H1 (cell line): ENCODE measurements at regions not wholly inside any gene's neighbourhood (a gene's known extent, or its start where the extent isn't known, plus 50 kb on each side); places are given as distances from the start of the nearest gene placed in this dataset.

ENCODE experiments used
- CTCF ChIA-PET: fragments of 300-600 bp; sonication (Branson Sonifier 250); formaldehyde crosslinking; loops from one replicate; lab custom pipeline; 2021; ENCODE audit not compliant: partially characterized antibody; lab: Charles Lee
- POLR2A ChIA-PET: fragments of 300-600 bp; sonication (Branson Sonifier 250); formaldehyde crosslinking; loops from one replicate; lab custom pipeline; 2021; ENCODE audit warnings: inconsistent platforms; ENCODE audit not compliant: partially characterized antibody; lab: Charles Lee
- DNase-seq, 2 experiments: peaks; one replicate each; pipeline versions ENCODE4 v3.0.0 to v3.0.0-alpha.2; 2010 to 2022; ENCODE audit warnings: low spot score in 2 of 2, low read depth in 1 of 2, mixed read lengths in 1 of 2
- FAIRE-seq: peaks from 2 replicates; lab custom pipeline; 2011; peaks lifted over from hg19 to GRCh38; lab: Jason Lieb, UNC
- H2AFZ ChIP-seq: 2 replicates; pipeline ENCODE4 v1.8.1; 2012; ENCODE audit warnings: low read length, inconsistent platforms
- H2AK5ac ChIP-seq: 2 replicates; pipeline ENCODE4 v1.6.1; 2013; ENCODE audit warnings: low read depth, low read length
- H2BK120ac ChIP-seq: replicated peaks from 2 replicates; pipeline ENCODE3; 2013; ENCODE audit warnings: low read depth, low read length, inconsistent platforms
- H2BK12ac ChIP-seq: 2 replicates; pipeline ENCODE4 v1.6.1; 2013; ENCODE audit warnings: low read depth, low read length
- H2BK15ac ChIP-seq: 2 replicates; pipeline ENCODE4 v1.6.1; 2013; ENCODE audit warnings: low read length
- H2BK20ac ChIP-seq: 2 replicates; pipeline ENCODE4 v1.6.1; 2013; ENCODE audit warnings: low read length
- H2BK5ac ChIP-seq: 2 replicates; pipeline ENCODE4 v1.6.1; 2013; ENCODE audit warnings: low read depth, low read length
- H3K14ac ChIP-seq: 2 replicates; pipeline ENCODE4 v1.6.1; 2013; ENCODE audit warnings: inconsistent platforms; ENCODE audit not compliant: insufficient read length
- H3K18ac ChIP-seq: 2 replicates; pipeline ENCODE4 v1.6.1; 2013; ENCODE audit warnings: low read length; ENCODE audit errors: extremely low read depth
- H3K23ac ChIP-seq: 2 replicates; pipeline ENCODE4 v1.6.1; 2013; ENCODE audit warnings: inconsistent platforms; ENCODE audit not compliant: insufficient read length
- H3K23me2 ChIP-seq: 2 replicates; pipeline ENCODE4 v1.6.1; 2013; ENCODE audit warnings: low read depth, low read length
- H3K27ac ChIP-seq: 2 replicates; pipeline ENCODE4 v1.6.1; 2011; ENCODE audit warnings: low read depth, low read length, inconsistent platforms
- H3K27me3 ChIP-seq, 4 experiments: replicated peaks in 1 of 4; 1 replicate in 1 of 4; 2 replicates in 3 of 4; pipeline versions ENCODE4 v1.6.1 to v1.8.1; 2011 to 2013; ENCODE audit warnings: low read length in 3 of 4, mild to moderate bottlenecking in 3 of 4, inconsistent platforms in 2 of 4, mixed read lengths in 2 of 4, moderate library complexity in 1 of 4; ENCODE audit not compliant: control insufficient read depth in 3 of 4, insufficient read depth in 3 of 4; ENCODE audit errors: extremely low read depth in 1 of 4
- H3K36me3 ChIP-seq, 4 experiments: 2 replicates each; pipeline versions ENCODE4 v1.6.1 to v1.8.1; 2011 to 2013; ENCODE audit warnings: mild to moderate bottlenecking in 4 of 4, low read length in 3 of 4, moderate library complexity in 2 of 4, control low read depth in 1 of 4, inconsistent platforms in 1 of 4; ENCODE audit not compliant: insufficient read depth in 4 of 4, control insufficient read depth in 2 of 4
- H3K4ac ChIP-seq: replicated peaks from 2 replicates; pipeline ENCODE3; 2013; ENCODE audit warnings: low read length, low read depth, mixed read lengths, inconsistent platforms; ENCODE audit not compliant: insufficient read length
- H3K4me1 ChIP-seq, 4 experiments: replicated peaks in 1 of 4; 1 replicate in 1 of 4; 2 replicates in 3 of 4; pipeline versions ENCODE4 v1.6.1 to v1.8.1; 2011 to 2013; ENCODE audit warnings: low read length in 3 of 4, inconsistent platforms in 2 of 4, mixed read lengths in 1 of 4; ENCODE audit not compliant: insufficient read depth in 4 of 4, control insufficient read depth in 3 of 4
- H3K4me2 ChIP-seq, 2 experiments: 2 replicates each; pipeline versions ENCODE4 v1.6.1 to v1.8.1; 2011 to 2013; ENCODE audit warnings: low read depth in 2 of 2, low read length in 2 of 2, control low read depth in 1 of 2, inconsistent platforms in 1 of 2, mild to moderate bottlenecking in 1 of 2; ENCODE audit not compliant: insufficient read depth in 1 of 2
- H3K4me3 ChIP-seq, 4 experiments: fragments of 200-600, 300-600 bp in 1 of 4; sonication (generic), shearing (Covaris generic), sonication (Bioruptor Twin) in 1 of 4; 2 replicates each; pipeline versions ENCODE4 v1.5.1 to v1.8.1; 2011 to 2016; ENCODE audit warnings: low read length in 4 of 4, low read depth in 3 of 4, control low read depth in 2 of 4, inconsistent platforms in 2 of 4, mild to moderate bottlenecking in 2 of 4, mixed read lengths in 1 of 4, moderate library complexity in 1 of 4; ENCODE audit not compliant: insufficient read depth in 2 of 4; ENCODE audit errors: extremely low read depth in 1 of 4
- H3K56ac ChIP-seq: replicated peaks from 2 replicates; pipeline ENCODE3; 2013; ENCODE audit warnings: low read depth, mild to moderate bottlenecking, mixed read lengths, low read length, inconsistent platforms; ENCODE audit not compliant: insufficient read length
- H3K79me1 ChIP-seq: 2 replicates; pipeline ENCODE4 v1.6.1; 2013; ENCODE audit warnings: low read depth, low read length, control low read depth
- H3K79me2 ChIP-seq, 2 experiments: 2 replicates each; pipeline versions ENCODE4 v1.6.1 to v1.8.1; 2012 to 2013; ENCODE audit warnings: low read length in 2 of 2, mild to moderate bottlenecking in 2 of 2, inconsistent platforms in 1 of 2; ENCODE audit not compliant: insufficient read depth in 2 of 2, control insufficient read depth in 1 of 2
- H3K9ac ChIP-seq, 4 experiments: replicated peaks in 1 of 4; 1 replicate in 1 of 4; 2 replicates in 3 of 4; pipeline versions ENCODE4 v1.6.1 to v1.8.1; 2011 to 2013; ENCODE audit warnings: low read depth in 3 of 4, low read length in 3 of 4, control low read depth in 2 of 4, mild to moderate bottlenecking in 2 of 4, moderate library complexity in 2 of 4, inconsistent platforms in 1 of 4; ENCODE audit errors: extremely low read depth in 1 of 4
- H3K9me3 ChIP-seq, 2 experiments: 2 replicates each; pipeline versions ENCODE4 v1.6.1 to v1.8.1; 2012 to 2013; ENCODE audit warnings: mild to moderate bottlenecking in 2 of 2, moderate library complexity in 2 of 2, control low read depth in 1 of 2, inconsistent platforms in 1 of 2, low read depth in 1 of 2, low read length in 1 of 2, mixed read lengths in 1 of 2; ENCODE audit not compliant: insufficient read depth in 2 of 2
- H4K20me1 ChIP-seq, 2 experiments: replicated peaks in 1 of 2; 2 replicates each; pipeline versions ENCODE3 to v1.8.1; 2011 to 2013; ENCODE audit warnings: inconsistent platforms in 2 of 2, low read length in 2 of 2, mild to moderate bottlenecking in 1 of 2; ENCODE audit not compliant: insufficient read depth in 2 of 2, control insufficient read depth in 1 of 2
- H4K5ac ChIP-seq: 2 replicates; pipeline ENCODE4 v1.6.1; 2013; ENCODE audit warnings: low read length, low read depth, mixed read lengths, inconsistent platforms; ENCODE audit not compliant: insufficient read length
- H4K8ac ChIP-seq: 2 replicates; pipeline ENCODE4 v1.8.0; 2013; ENCODE audit warnings: mild to moderate bottlenecking, moderate library complexity, low read length, inconsistent platforms; ENCODE audit not compliant: insufficient read depth; ENCODE audit errors: extremely low read depth
- H4K91ac ChIP-seq: replicated peaks from 2 replicates; pipeline ENCODE3; 2013; ENCODE audit warnings: low read length, mixed read lengths, inconsistent platforms; ENCODE audit not compliant: insufficient read length
- CBX5 ChIP-seq: fragments of 300-800, 300-1000 bp; sonication (generic); IDR thresholded peaks from 2 replicates; pipeline ENCODE4 v1.7.1; 2016; ENCODE audit warnings: antibody characterized with exemption, low read length, low read depth
- CBX8 ChIP-seq: fragments of 300-800, 300-1000 bp; sonication (generic); IDR thresholded peaks from 2 replicates; pipeline ENCODE4 v1.7.1; 2016; ENCODE audit warnings: low read depth, low read length, borderline replicate concordance
- CHD1 ChIP-seq: IDR thresholded peaks from 2 replicates; pipeline ENCODE4 v1.6.1; 2012; ENCODE audit warnings: low read depth, low read length, improper control_type of control experiment
- HDAC6 ChIP-seq: IDR thresholded peaks from one replicate; pipeline ENCODE4 v1.7.1; 2012; ENCODE audit warnings: low read depth, mild to moderate bottlenecking, inconsistent platforms, low read length, moderate library complexity
- KDM5A ChIP-seq: fragments of 200-600 bp; IDR thresholded peaks from 2 replicates; pipeline ENCODE4 v1.7.1; 2012; ENCODE audit warnings: mild to moderate bottlenecking, low read length, inconsistent platforms, mixed read lengths
- POLR2AphosphoS5 ChIP-seq: IDR thresholded peaks from 2 replicates; pipeline ENCODE4 v1.6.1; 2011; ENCODE audit warnings: low read depth, low read length
- RBBP5 ChIP-seq: IDR thresholded peaks from 2 replicates; pipeline ENCODE4 v1.7.1; 2012; ENCODE audit warnings: low read depth, mild to moderate bottlenecking, inconsistent platforms, low read length, moderate library complexity, borderline replicate concordance
- SIN3A ChIP-seq, 2 experiments: IDR thresholded peaks in 1 of 2; conservative IDR thresholded peaks in 1 of 2; 2 replicates each; pipeline ENCODE4 v1.6.1; 2011 to 2012; ENCODE audit warnings: low read length in 2 of 2, improper control_type of control experiment in 1 of 2, low read depth in 1 of 2, mild to moderate bottlenecking in 1 of 2
- SP2 ChIP-seq: IDR thresholded peaks from 2 replicates; pipeline ENCODE4 v1.6.1; 2012; ENCODE audit warnings: mild to moderate bottlenecking, low read length, inconsistent platforms
- TEAD4 ChIP-seq: IDR thresholded peaks from 2 replicates; pipeline ENCODE4 v1.6.1; 2012; ENCODE audit warnings: low read depth, low read length, inconsistent platforms, mixed read lengths
- USF2 ChIP-seq: IDR thresholded peaks from 2 replicates; pipeline ENCODE4 v1.6.1; 2011; ENCODE audit warnings: low read length, improper control_type of control experiment
- ZNF274 ChIP-seq: IDR thresholded peaks from 2 replicates; pipeline ENCODE4 v1.7.0; 2012; ENCODE audit warnings: low read length, borderline replicate concordance; ENCODE audit errors: extremely low read depth
- TF ChIP-seq, protein P1 (sequence below): IDR thresholded peaks from 2 replicates; pipeline ENCODE4 v1.6.1; 2012; ENCODE audit warnings: low read length, inconsistent platforms

GRCh38 chr5:144024545-144024944 is 145.9 kb downstream of the YIPF5 start:
- H3K9me3 ChIP-seq = peaks cover 5 to 6% of the 10 kb centered on the region in 2 experiments; a peak in 1 of 4 replicates
- H3K56ac ChIP-seq = no peak overlapping the region
- no peak overlapping the region for H3K27ac ChIP-seq
- H2BK5ac ChIP-seq = no peak overlapping the region
- no peak overlapping the region for H3K18ac ChIP-seq
- no peak overlapping the region for H3K23ac ChIP-seq
- no peak overlapping the region for H2BK20ac ChIP-seq
- DNase-seq (no peak), FAIRE-seq (no peak)
- no peak overlapping the region for H3K4me2 ChIP-seq
- H3K79me1 ChIP-seq = no peaks in the 10 kb centered on the region
- no peak overlapping the region for H3K9ac ChIP-seq
- H3K4ac ChIP-seq = no peak overlapping the region
- no peak overlapping the region for H4K5ac ChIP-seq
- no peaks in the 10 kb centered on the region for H3K23me2 ChIP-seq
- no peak overlapping the region for H2AFZ ChIP-seq
- H3K4me1 ChIP-seq = no peaks in the 10 kb centered on the region
- ChIA-PET CTCF (no interaction called here), POLR2A (no interaction called here)
- H3K27me3 ChIP-seq = no peaks in the 10 kb centered on the region
- H3K36me3 ChIP-seq = no peaks in the 10 kb centered on the region
- H4K20me1 ChIP-seq = no peaks in the 10 kb centered on the region
- H3K4me3 ChIP-seq = no peak overlapping the region
- H3K14ac ChIP-seq = no peak overlapping the region
- no peak overlapping the region for H2AK5ac ChIP-seq
- no peak overlapping the region for H2BK12ac ChIP-seq
- H4K91ac ChIP-seq = no peak overlapping the region
- H3K79me2 ChIP-seq = no peaks in the 10 kb centered on the region
- H2BK120ac ChIP-seq = no peak overlapping the region
- H4K8ac ChIP-seq = no peak overlapping the region
- no peak overlapping the region for H2BK15ac ChIP-seq
- no peak for TF ChIP-seq USF2
- TF ChIP-seq ZNF274 = no peak
- no peak for TF ChIP-seq KDM5A
- no peak for TF ChIP-seq CBX8
- no peak for TF ChIP-seq POLR2AphosphoS5
- TF ChIP-seq, protein P1, sequence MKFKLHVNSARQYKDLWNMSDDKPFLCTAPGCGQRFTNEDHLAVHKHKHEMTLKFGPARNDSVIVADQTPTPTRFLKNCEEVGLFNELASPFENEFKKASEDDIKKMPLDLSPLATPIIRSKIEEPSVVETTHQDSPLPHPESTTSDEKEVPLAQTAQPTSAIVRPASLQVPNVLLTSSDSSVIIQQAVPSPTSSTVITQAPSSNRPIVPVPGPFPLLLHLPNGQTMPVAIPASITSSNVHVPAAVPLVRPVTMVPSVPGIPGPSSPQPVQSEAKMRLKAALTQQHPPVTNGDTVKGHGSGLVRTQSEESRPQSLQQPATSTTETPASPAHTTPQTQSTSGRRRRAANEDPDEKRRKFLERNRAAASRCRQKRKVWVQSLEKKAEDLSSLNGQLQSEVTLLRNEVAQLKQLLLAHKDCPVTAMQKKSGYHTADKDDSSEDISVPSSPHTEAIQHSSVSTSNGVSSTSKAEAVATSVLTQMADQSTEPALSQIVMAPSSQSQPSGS = no peak
- TF ChIP-seq SP2 = no peak
- TF ChIP-seq CBX5 = no peak
- no peak for TF ChIP-seq HDAC6
- no peak for TF ChIP-seq CHD1
- no peak for TF ChIP-seq SIN3A (conservative IDR thresholded peaks at IDR 0.05 in 1 of 2, IDR thresholded peaks at IDR 0.05 in 1 of 2; ENCODE audit: low read depth in 1 of 2, low read length in 2 of 2)
- no peak for TF ChIP-seq RBBP5
- TF ChIP-seq TEAD4 = no peak
